ENCODE measurements at regions not wholly inside any gene's neighbourhood (a gene's known extent, or its start where the extent isn't known, plus 50 kb on each side); places are given as distances from the start of the nearest gene placed in this dataset.

DNA sequence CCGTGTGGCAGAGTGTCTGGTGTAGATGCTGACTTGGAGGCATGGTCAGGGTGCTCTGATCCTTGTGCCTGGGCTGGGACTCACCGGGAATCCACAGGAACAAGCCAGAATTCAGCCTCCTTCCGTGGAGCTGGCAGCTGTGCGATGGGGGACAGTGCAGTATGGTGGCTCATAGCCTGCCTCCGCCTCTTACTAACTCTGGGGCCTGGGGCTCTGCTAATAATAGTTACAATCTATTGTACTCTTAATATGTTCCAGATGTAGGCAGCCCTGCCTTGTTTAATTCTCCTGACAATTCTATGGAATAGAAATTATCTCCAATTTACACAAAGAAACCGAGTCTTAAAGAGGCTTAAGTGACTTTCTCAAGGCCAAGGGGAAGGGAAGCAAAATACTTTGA, 77.6 kb downstream of the PCDH1 start:
- no peak for DNase-seq

DNA sequence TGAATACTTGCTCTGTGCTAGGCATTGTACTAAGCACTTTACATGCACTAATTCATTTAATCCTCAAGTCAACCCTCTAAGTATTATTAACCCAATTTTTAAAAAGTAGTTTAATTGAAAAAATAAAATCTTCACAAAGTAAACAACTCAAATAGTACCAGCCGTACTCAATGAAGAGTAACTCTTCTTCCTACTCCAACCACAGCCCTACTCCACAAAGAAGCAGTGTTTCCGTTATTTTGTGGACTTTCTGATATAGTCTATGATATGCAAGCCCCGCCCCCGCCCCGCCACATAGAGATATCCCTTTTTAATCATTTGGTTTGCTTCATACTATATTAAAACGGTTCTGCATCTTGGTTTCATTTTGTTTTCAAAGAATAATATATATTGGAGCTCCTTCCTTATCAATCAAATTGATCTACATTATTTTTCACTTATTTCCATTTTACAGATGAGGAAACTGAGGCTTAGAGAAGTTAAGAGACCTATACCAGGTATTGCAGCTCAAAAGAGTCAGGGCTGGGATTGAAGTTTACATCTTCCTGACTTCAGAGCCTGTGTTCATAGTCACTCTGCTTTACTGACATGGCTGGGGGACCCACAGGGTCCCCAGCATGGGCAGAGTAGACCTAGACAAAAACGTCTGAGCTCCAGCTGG, 78.6 kb downstream of the PCDH1 start:
- DNase-seq = no peak

GRCh38 chr5:141797425-141797824, 80.8 kb downstream of the PCDH1 start:
- no peak for DNase-seq

DNA sequence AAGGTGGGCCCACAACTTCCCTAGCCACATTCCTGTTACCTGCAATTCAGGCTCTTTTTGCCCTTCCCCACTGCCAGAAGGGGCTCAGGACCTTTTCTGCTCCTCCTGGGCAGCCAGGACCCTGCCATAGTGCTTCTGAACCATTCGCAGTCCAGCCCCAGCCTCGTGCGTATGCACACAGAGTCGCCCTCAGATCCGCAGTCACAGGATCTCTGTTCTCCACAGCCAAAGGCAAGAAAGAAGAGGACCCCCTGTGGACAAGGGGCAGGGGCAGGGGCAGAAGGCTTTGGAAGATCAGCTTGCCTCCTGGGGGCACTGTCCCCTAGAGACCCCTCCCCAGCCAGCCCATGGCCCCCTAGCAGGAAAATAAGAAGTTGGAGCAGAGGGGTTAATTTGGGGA, 82.8 kb downstream of the PCDH1 start:
- DNase-seq = no peak

- no peak for DNase-seq
Observed at GRCh38 chr5:141793881-141794280, 84.3 kb downstream of the PCDH1 start.

- DNase-seq = no peak
Observed at GRCh38 chr5:141793403-141793802, 84.8 kb downstream of the PCDH1 start.

- DNase-seq = no peak
Observed at GRCh38 chr5:141790630-141791029, 87.6 kb downstream of the PCDH1 start.

DNA sequence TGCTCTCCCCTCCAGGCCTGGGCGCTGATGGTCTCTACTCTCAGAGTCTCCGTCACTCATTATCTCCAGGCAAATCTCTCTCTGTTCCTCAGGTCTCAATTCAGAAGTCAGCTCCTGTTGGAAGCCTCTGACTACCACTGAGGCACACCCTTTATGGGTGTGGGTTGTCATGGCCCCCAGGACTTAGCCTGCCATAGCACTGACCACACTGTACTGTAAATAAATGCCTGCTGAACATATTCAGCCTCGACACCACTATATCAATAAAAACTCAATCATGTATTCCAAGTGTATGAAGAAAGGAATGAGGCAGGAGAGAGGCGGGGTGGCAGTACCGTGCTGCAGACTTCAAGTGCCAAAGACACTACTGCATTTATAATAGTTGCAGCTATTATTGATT, 88.9 kb downstream of the PCDH1 start:
- DNase-seq = no peak

- DNase-seq = no peak
Observed at GRCh38 chr5:141788296-141788970, 89.8 kb downstream of the PCDH1 start.

DNA sequence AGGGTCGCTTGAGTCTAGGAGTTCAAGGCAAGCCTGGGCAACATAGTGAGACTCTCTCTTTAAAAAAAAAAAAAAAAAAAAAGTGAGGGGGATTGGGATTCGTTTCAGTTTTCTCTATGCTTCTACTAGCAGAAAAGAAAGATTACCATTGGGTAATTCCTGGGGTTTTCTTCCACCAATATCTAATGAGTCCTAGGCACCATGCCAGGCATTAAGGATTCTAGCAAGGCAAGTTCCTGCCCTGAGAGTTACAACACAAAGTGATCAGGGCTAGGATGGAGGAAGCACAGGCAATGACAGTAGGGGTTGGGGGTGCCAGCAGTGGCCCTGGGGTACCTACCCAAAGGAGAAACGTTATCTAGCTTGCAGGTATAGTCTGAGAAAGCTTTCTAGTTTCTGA, 90.8 kb downstream of the PCDH1 start:
- no peak for DNase-seq

GRCh38 chr5:141786700-141787099, 91.5 kb downstream of the PCDH1 start:
- DNase-seq = no peak

DNA sequence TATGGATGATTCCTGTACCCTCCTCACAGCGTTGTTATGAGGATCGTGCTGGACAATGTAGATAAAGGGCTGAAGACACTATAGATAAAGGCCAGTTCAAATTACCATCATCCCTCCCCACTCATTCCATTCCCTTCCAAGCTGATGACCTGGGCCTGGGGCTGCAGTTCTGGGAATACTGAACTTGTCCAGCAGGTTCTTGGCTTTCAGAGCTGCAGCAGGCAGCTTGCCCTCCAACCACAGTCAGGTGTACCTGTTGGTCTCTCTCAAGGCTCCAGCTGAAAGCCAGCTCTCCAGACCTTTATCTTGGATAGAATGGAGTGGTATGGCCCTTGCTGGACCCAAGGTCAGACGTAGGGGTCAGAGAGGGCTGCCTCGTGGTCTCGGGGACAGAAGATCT, 92.5 kb downstream of the PCDH1 start:
- DNase-seq = no peak

DNA sequence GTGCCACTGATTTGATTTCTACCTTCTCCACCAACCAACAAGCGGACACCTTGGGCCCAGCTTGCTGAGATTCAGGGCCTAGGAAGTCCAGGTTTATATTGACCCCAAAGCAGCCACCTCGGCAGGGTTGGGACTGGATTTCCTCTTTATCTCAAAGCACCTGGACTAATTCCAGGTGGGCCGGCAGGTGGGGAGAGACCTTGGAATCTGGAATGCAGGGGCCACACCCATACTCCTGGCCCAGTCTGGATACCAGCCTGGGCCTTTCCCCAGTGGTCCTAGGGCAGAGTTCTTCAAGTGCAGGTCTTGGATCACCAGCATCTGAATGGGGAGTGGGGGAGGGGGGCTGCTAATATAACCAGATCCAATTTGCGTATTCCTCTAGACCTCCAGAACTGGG, 93.1 kb downstream of the PCDH1 start:
- DNase-seq = no peak

GRCh38 chr5:141784529-141784928, 93.7 kb downstream of the PCDH1 start:
- DNase-seq = no peak

DNA sequence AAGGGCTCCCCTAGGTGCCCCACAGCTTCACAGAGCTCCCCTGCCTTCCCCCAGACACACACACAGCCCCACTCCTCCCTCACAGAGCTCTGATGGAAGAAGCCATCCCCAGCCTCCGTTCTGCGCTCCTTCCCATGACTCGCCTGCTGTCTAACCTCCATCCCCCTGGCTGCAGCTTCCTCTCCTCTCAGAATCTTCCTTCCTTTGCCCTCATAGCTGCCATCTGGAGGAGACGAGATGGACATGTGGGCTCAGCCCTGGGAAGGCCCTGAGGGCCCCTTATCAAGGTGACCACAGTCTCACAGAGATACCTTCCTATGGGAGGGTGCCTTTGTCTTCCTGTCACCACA, 94.3 kb downstream of the PCDH1 start:
- no peak for DNase-seq

DNA sequence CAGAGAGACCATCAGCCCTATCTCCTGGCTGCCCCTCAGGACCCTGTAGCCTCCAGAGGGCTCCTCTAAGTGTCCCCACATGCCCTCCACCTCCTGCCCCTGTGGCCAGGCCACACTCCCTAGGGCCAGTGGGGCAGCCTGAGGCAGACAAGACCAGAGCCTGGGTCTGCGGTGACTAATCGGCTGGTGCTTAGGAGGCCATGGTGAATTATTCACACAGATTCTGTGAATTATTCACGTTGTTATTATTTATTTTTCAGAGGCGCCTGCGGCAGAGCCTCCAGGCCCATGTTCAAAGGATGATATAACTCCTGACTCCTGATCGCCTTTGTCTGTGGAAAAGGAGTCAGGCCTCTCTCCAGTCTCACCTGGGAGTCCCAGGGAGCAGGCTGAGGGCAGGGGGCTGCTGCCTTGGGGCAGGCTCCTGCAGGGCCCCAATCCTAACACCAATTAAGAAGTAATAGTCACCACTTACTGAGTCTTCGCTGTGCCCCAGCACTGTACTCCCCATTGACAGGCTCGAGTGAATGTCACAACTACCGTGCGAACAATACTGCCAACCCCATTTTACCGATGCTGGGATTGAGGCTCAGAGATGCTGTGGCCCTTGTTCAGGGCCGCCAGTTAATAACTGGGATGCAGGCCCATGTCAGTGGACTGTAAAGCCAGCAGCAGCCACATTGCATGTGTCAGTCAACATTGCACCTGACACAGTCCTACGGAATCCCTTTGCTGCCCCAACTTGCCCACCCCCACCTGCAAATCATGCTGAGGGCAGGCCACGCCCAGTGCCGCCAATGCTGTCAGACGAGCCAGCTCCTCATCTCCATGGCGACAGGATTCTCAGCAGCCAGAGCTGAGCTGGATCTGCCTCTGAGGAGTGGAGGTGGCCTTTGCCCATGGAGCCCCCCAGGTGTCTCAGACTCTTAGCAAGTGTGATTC, 94.9 kb downstream of the PCDH1 start:
- DNase-seq = no peak

GRCh38 chr5:141781910-141782309, 96.3 kb downstream of the PCDH1 start:
- no peak for DNase-seq

DNA sequence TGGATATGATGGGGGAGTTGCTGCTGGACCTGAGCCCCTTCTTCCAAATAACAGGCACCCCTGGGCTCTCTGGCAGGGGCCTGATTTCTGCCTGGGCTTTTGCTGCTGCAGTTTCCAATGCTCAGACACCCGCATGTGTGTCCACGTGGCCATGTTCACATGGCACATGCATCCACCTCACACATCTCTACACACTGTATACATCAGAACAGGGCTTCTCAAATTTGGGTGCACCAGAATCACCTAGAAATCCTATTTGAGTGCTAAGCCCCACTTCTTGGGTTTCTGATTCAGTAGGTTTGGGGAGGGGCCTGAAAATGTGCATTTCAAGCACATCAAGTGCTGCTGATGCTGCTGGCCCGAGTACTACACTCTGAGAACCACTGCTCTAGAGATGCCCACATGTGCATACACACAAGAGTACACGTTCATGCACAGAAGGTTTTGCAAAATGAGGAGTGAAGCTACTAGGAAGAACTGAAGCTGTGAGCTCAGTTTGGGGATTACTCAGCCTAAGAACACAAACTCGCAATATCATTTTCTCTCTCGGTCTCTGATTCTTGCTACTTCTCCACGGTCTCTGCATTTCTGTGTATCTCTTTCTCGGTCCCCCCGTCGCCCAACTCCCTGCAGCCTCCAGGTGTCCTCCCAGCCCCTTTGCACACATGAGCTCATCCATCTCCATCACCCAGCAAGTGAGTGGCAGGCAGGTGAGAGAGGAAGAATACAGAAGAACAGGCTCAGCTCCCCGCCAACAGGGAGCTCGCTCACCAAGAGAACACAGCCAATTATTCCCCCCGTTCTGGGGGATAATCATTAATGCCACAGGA, 97.0 kb downstream of the PCDH1 start:
- no peak for DNase-seq

GRCh38 chr5:141780240-141780951, 97.8 kb downstream of the PCDH1 start:
- DNase-seq = no peak

GRCh38 chr5:141779503-141779973, 97.5 kb upstream of the ARAP3 start:
- no peak for DNase-seq

- DNase-seq = no peak
Observed at GRCh38 chr5:141778683-141779082, 96.7 kb upstream of the ARAP3 start.

GRCh38 chr5:141778206-141778605, 96.2 kb upstream of the ARAP3 start:
- DNase-seq = no peak
